ENCODE measurements at regions not wholly inside any gene's neighbourhood (a gene's known extent, or its start where the extent isn't known, plus 50 kb on each side); places are given as distances from the start of the nearest gene placed in this dataset.

GRCh38 chr4:43243433-43244116, 351.1 kb downstream of the GRXCR1 start:
- DNase-seq (ENCODE audit: low spot score): no peak

- DNase-seq (ENCODE audit: low spot score): no peak
Measured at GRCh38 chr4:43244688-43245382, 352.3 kb downstream of the GRXCR1 start.

DNA sequence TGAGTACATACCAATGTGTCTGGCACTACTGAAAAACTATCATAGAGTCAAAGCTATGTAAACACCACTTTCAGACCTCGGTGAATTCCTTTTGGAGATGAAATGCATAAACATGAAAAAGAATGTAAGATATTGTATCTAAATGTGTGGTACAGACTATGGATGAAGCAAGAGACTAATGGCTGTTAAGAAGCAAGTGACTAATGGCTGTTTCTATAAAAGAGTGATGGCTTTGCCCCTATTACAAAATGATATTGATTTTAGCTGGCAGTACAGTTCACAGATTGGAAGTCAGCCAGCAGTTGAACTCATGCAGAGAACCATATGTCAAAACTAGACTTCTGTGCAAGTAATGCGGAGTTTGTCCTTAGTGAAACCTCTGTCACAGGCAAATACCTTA, 359.3 kb downstream of the GRXCR1 start:
- no peak for DNase-seq (ENCODE audit: low spot score)

GRCh38 chr4:43253541-43253940, 361.0 kb downstream of the GRXCR1 start:
- no peak for DNase-seq (ENCODE audit: low spot score)

DNA sequence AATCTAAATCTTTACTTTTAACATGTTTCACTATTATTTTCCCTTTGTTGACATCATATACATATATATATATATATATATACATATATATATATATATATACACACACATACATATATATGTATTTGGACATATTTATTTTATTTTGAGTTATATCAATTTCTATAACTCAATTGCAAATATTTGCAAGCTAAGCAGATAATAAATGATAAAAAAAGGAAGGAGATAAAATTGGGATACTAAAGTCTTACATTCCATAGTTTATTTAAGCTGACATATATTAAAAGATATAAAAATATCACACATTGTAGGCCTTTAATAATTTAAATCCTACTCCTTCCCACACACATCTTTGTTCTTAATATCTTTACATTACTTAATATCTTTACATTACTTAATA, 372.2 kb downstream of the GRXCR1 start:
- no peak for DNase-seq (ENCODE audit: low spot score)

- DNase-seq (ENCODE audit: low spot score): no peak
Measured at GRCh38 chr4:43271946-43272345, 379.4 kb downstream of the GRXCR1 start.

DNA sequence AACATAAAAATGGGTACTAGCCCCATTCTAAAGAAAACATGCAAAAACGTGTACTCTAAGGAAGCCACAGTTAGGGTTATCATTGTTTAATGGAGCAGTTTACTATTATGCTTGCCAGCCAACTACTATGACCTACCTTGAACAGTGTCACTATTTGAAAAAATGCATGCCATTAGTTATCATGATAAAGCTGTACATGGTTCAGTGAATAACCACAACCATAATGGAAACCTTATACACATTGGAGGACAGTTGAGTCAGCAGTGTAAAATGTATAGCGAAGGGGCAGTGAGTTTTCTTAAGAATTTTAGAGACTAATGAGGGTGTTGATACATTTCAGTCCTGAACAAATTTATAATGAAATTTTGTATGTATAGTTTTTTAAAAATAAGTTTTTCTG, 381.9 kb downstream of the GRXCR1 start:
- DNase-seq (ENCODE audit: low spot score): no peak

DNA sequence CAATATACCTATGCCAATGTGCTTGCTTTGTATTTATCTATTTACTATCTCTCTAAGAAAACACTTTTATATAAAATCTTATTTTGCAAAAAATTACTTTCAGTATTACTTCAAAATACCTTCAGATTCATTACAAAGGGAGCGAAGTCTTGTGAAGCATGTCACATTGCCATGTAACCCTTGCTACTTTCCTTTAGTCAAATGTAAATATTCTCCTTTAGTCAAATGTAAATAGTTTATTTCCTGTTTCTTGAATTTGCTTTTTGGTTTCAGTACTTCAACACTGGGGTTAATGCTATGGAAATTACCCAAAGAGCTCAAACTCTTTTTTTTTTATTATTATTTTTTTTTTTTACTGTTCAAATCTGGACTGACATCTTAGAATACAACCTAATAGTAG, 383.3 kb downstream of the GRXCR1 start:
- DNase-seq (ENCODE audit: low spot score): no peak

DNA sequence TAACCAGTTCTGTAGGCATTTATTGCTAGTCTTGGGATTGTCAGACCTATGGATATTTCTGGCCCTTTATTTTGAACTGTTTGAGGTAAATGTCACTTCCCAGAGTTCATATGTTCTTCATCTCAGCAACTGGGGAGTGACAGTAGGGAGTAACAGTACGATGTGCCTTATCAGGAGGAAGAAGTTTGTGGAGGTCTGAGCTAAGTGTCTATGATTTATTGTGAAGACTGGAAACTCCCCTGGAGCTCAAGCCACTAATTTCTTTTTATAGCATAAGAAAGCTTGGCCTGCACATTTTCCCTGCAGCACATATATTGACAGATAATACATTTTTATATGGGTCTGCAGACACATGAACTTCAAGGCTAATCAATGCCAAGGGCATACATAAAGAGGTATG, 383.8 kb downstream of the GRXCR1 start:
- DNase-seq (ENCODE audit: low spot score): no peak

DNA sequence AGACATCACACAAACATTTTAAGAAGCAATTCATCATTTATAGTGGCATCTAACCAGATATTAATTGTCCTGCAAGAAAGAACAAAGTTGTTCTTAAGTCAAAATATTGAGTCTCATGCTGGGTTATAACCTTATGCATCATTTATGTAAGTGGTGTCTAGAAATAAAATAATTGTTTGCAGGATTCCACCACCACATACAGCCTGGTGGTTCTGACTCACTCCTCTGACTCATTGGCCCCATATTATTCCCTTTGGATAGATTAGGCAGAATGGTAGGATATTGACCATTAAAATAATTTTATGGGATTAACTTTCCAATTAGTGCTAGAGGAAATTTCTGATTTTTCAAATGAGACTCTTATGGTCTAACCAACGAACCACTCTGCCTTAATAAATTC, 384.5 kb downstream of the GRXCR1 start:
- no peak for DNase-seq (ENCODE audit: low spot score)

DNA sequence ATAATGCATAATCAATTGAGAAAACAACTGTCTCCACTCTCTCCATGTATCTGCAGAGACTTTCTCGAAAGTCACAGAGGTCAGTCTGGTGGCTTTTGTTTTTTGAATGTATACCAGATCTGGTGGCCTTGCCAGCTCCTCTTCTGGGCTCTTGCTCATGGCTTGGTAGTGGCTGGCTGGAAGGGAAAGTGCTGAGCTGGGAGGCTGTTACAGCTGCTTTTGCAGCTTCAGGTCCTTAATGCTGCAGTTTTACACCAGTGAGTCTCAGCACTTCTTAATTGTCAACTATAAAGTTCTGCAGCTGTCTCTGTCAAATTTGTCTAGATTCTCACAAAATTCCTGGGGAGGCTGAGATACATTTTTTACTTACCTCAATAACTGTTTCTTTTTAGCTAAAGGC, 390.0 kb downstream of the GRXCR1 start:
- no peak for DNase-seq (ENCODE audit: low spot score)

DNA sequence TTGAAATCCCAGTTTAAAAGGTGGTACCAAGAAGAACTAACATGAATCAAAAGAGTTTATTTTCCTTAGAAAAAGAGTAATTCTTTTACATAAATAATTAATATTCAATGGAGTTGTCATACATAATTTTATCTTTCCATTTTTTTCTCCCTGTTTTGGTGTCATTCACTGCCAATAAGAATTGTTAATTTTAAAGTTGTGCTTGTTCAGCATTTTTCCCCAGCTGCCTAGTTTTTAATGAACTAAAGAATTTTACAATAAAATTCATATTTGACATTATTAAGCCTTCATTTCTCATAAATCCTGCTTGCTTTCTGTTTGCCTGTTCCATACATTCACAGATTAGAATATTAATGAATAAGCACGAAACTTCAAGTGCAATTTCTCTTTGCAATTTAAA, 393.6 kb downstream of the GRXCR1 start:
- DNase-seq (ENCODE audit: low spot score): no peak

DNA sequence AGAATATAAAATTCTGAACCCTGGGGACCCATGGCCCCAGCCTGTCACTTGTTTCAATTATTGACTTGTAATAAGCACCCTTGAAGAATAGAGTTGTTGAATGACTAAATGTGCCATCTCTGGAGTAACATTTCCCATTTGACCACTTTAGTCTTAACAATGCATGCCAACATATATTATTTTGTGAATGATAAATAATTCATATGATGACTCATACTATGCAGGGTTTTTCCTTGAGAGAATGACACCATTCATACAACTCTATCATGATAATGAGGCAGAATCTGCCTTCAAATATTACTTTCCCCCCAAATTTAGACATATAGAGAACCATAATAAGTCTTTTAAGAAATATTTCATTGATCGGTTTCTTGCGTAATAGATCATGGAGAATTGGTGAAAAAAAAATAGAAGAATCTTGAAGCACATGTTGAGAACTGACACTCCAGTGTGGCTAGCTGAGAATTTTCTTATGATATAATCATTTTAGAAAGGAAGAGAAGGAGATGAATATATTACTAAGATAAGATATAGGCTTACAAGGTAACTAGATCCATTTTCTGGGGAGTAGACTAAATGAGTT, 404.5 kb downstream of the GRXCR1 start:
- DNase-seq (ENCODE audit: low spot score): no peak

DNA sequence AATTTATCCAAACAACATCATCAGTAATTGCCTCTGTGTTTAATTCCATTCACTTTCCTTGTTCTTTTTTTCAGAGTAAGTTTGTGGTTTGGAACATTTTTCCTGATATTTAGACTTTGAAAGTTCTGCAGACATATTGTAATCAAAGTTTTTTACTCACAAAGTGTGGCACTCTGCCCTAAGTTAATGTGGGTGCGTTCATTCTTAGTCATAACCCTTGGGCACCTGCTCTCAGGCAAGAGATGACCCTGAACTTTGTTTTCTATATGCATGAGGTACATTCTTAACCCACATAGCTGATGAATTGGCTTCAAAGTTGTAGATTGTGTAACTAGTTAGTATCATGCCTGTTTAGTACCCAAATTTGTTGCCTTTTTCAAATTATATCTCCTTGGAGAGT, 424.3 kb downstream of the GRXCR1 start:
- DNase-seq (ENCODE audit: low spot score): no peak

DNA sequence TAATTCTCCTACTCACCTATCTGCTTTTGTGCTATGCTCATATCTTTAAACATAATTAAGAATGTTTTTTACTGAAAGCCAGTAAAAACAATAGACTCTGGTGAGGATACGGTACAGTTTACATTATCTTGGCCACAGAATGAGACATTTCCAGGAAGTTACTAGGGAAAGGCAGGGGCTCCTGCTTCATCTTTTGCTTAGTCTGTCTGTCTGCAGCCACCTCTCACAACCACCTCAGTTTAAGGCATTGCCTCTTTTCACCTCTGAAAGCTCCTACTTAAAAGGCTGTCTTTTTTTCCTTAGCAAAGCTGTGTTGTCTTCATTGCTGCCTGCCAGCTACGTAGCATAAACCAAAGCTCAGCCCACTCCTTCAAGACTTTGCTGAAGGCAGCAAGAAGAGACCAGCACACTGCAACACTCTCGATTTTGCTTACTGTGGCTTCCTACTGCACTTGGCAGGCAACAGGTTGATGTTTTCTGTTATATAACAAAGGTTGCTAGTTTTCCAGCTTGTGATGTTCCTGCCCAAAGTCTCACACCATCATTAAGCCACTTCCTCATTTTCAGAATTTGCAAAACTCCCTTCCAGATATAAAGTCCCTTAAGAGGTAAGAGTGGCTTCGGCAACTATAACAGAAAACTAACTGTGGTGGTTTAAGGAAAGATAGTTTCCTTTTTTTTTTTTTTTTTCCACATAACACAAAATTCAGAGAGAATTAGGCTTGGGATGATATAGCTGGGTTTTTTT, 432.9 kb downstream of the GRXCR1 start:
- DNase-seq (ENCODE audit: low spot score): no peak

GRCh38 chr4:43330288-43330687, 437.8 kb downstream of the GRXCR1 start:
- no peak for DNase-seq (ENCODE audit: low spot score)

GRCh38 chr4:43331226-43332051, 438.9 kb downstream of the GRXCR1 start:
- no peak for DNase-seq (ENCODE audit: low spot score)

DNA sequence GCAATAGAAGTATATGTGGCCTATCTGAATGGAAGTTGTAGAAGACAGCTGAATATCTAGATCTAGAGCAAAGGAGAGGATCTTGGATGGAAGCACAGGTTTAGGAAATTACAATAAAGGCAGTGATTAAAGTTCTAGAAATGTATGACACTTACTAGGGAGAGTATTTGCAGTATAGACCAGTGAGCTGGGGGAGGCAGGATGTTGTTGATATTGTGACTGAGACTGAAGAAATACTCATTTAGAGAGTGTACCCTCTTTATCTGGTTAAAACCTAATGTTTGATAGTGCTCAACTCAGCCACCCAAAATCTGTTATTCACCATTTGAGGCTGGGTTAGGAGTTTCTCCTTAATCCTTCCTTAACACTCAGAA, 439.5 kb downstream of the GRXCR1 start:
- no peak for DNase-seq (ENCODE audit: low spot score)

DNA sequence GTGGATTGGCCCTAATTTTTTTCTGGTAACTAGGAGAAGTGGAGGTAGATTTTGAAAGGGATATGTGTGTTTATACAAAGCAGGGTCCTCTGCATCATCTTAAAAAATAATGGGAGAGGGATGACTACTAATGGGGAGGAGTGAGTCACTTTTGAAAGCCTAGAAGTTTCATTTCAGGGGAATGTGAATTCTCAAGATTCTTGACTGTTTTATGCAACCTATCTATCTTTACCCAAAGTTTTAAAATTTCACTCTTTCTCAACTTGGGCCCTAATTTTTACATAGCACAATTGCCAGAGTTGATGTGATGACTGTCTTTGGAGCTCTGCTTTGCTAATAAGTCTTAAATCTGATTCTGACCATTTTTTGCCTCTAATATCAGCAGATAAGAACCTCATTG, 445.2 kb downstream of the GRXCR1 start:
- DNase-seq (ENCODE audit: low spot score): no peak

DNA sequence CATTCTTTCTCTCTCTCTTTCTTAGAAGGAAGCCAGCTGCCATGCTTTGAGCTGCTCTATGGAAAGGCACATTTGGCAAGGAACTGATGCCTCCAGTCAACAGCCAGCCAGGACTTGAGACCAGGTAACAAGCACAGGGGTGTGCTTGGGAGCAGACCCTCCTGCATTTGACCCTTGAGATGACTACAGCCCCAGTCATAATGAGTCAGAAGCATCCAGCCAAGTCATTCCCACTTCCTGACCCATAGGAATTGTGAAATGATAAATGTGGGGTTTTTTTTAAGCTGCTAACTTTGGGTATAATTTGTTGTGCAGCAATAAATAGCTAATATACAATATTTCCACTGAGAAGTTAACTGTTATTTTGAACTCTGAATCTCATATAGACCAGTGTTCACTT, 446.9 kb downstream of the GRXCR1 start:
- DNase-seq (ENCODE audit: low spot score): no peak

DNA sequence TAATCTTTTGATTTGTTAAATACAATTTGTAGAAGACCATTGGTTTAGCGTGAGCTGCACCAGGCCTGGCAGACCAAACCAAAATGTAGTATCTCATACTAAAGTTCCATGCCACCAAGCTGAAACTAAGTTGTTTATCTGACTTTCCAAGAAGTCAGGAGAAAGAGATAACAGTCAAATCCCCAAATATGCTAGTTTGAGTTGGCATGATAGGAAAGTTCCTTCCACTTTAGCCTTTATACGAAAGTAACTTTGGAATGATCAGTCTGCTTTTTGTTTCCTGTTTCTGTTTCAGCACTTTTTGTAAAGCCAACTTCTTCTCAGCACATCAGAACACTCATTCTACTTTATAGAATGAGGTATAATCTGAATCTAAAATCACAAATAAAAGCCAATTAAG, 449.2 kb downstream of the GRXCR1 start:
- no peak for DNase-seq (ENCODE audit: low spot score)

DNA sequence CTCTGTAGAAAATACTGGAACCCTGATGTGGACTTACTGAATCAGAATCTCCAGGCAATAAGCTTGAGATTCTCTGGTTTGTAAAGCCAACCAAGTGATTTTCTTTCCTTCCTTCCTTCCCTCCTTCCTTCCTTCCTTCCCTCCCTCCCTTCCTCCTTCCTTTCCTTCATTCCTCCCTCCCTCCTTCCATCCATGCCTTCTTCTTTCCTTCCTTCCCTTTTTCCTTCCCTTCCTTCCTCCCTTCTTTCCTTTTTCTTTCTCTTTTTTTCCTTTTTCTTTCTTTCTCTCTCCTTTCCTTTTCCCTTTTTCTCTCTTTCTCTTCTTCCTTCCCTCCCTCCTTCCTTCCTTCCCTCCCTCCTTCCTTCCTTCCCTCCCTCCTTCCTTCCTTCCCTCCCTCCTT, 450.8 kb downstream of the GRXCR1 start:
- DNase-seq (ENCODE audit: low spot score): no peak

Measured in SW480 (cell line).